HCT116 (cell line): ENCODE measurements at regions not wholly inside any gene's neighbourhood (a gene's known extent, or its start where the extent isn't known, plus 50 kb on each side); places are given as distances from the start of the nearest gene placed in this dataset.

Source experiments
- ATAC-seq: fragments of 200-7000 bp; cut with Tn5 transposase; 2 replicates; pipeline ENCODE4 v1.9.1; 2020; ENCODE audit warnings: mild to moderate bottlenecking, moderate library complexity
- BruUV-seq: library from RNA; stranded (reverse); fragments of 400-500 nt; replicated peaks from 2 replicates; lab custom pipeline; 2021; lab: Mats Ljungman, UMichigan
- CTCF ChIA-PET: fragments of 300-600 bp; sonication (Branson Sonifier 250); formaldehyde crosslinking; loops from one replicate; lab custom pipeline; 2021; ENCODE audit warnings: antibody characterized with exemption; lab: Charles Lee
- POLR2A ChIA-PET: fragments of 300-600, 350-600 bp; sonication (Branson Sonifier 250); formaldehyde crosslinking; loops from one replicate; lab custom pipeline; 2021; ENCODE audit warnings: antibody characterized with exemption; lab: Charles Lee
- RAD21 ChIA-PET, 2 experiments: fragments of 300-600 bp; sonication (Branson Sonifier 250); formaldehyde crosslinking; loops; one replicate each; lab custom pipeline; 2023; ENCODE audit warnings: low total read pairs in 2 of 2; ENCODE audit not compliant: uncharacterized antibody in 2 of 2, unreplicated experiment in 2 of 2, low non-redundant PET in 1 of 2; lab: Charles Lee
- DNase-seq: peaks from one replicate; pipeline ENCODE4 v3.0.0-alpha.2; 2010; ENCODE audit warnings: low read depth, low spot score
- H2AFZ ChIP-seq: fragments of 200-600 bp; shearing (Covaris generic), sonication (generic); 2 replicates; pipeline ENCODE4 v1.6.1; 2017; ENCODE audit warnings: low read depth, mixed run types, mixed read lengths, antibody characterized with exemption, low read length; ENCODE audit not compliant: poor library complexity, severe bottlenecking
- H3K27ac ChIP-seq: 2 replicates; pipeline ENCODE4 v1.5.1; 2012; ENCODE audit warnings: low read depth, low read length
- H3K27me3 ChIP-seq: fragments of 200-600 bp; sonication (generic); 2 replicates; pipeline ENCODE4 v1.6.1; 2016; ENCODE audit warnings: mixed run types, low read length, mixed read lengths; ENCODE audit not compliant: insufficient read depth
- H3K36me3 ChIP-seq, 2 experiments: fragments of 200-500 bp in 1 of 2; fragments of 200-600 bp in 1 of 2; sonication (Bioruptor generic) in 1 of 2; sonication (generic) in 1 of 2; 2 replicates each; pipeline versions ENCODE4 v1.5.1 to v1.6.1; 2014 to 2016; ENCODE audit warnings: low read length in 2 of 2, inconsistent platforms in 1 of 2, mixed read lengths in 1 of 2, mixed run types in 1 of 2; ENCODE audit not compliant: insufficient read depth in 2 of 2, control insufficient read depth in 1 of 2
- H3K4me1 ChIP-seq, 2 experiments: fragments of 200-600 bp in 1 of 2; sonication (generic) in 1 of 2; 2 replicates each; pipeline versions ENCODE4 v1.5.1 to v1.6.1; 2012 to 2017; ENCODE audit warnings: low read length in 2 of 2, inconsistent platforms in 1 of 2, mild to moderate bottlenecking in 1 of 2, mixed read lengths in 1 of 2, mixed run types in 1 of 2, moderate library complexity in 1 of 2; ENCODE audit not compliant: insufficient read depth in 2 of 2, control insufficient read depth in 1 of 2
- H3K4me2 ChIP-seq: fragments of 200-600 bp; sonication (generic); 2 replicates; pipeline ENCODE4 v1.6.1; 2017; ENCODE audit warnings: mixed run types, low read length, mixed read lengths
- H3K4me3 ChIP-seq, 2 experiments: fragments of 200-600 bp in 1 of 2; sonication (generic) in 1 of 2; replicated peaks in 1 of 2; 2 replicates each; pipeline ENCODE4 v1.5.1; 2011 to 2016; ENCODE audit warnings: low read length in 2 of 2, control low read depth in 1 of 2, low read depth in 1 of 2, mild to moderate bottlenecking in 1 of 2, mixed read lengths in 1 of 2, mixed run types in 1 of 2
- H3K79me2 ChIP-seq: fragments of 200-600 bp; sonication (generic); 2 replicates; pipeline ENCODE4 v1.6.1; 2017; ENCODE audit warnings: mild to moderate bottlenecking, mixed run types, low read length, moderate library complexity, mixed read lengths; ENCODE audit not compliant: insufficient read depth
- H3K9ac ChIP-seq: fragments of 200-600 bp; sonication (generic); 2 replicates; pipeline ENCODE4 v1.6.1; 2016; ENCODE audit warnings: low read length, mixed read lengths
- H3K9me2 ChIP-seq: fragments of 200-600 bp; sonication (generic), shearing (Covaris generic); 2 replicates; pipeline ENCODE4 v1.6.1; 2017; ENCODE audit warnings: mixed run types, mild to moderate bottlenecking, moderate library complexity; ENCODE audit not compliant: insufficient read depth
- H3K9me3 ChIP-seq, 2 experiments: fragments of 200-500 bp in 1 of 2; fragments of 200-600 bp in 1 of 2; sonication (Bioruptor generic) in 1 of 2; sonication (generic) in 1 of 2; 2 replicates each; pipeline ENCODE4 v1.6.1; 2014 to 2017; ENCODE audit warnings: low read length in 2 of 2, mixed read lengths in 2 of 2, inconsistent platforms in 1 of 2, low read depth in 1 of 2, mild to moderate bottlenecking in 1 of 2, mixed run types in 1 of 2, moderate library complexity in 1 of 2; ENCODE audit not compliant: control insufficient read depth in 1 of 2, insufficient read depth in 1 of 2
- H4K20me1 ChIP-seq: fragments of 200-600 bp; sonication (generic), shearing (Covaris generic); 2 replicates; pipeline ENCODE4 v1.6.1; 2017; ENCODE audit warnings: mixed run types, mild to moderate bottlenecking, moderate library complexity; ENCODE audit not compliant: insufficient read depth
- ATF3 ChIP-seq: IDR thresholded peaks from 2 replicates; pipeline ENCODE4 v1.6.1; 2012
- CEBPB ChIP-seq: IDR thresholded peaks from 2 replicates; pipeline ENCODE4 v1.6.1; 2012; ENCODE audit warnings: low read depth
- RAD21 ChIP-seq: IDR thresholded peaks from 2 replicates; pipeline ENCODE4 v1.6.1; 2012; ENCODE audit warnings: low read depth, mild to moderate bottlenecking
- SP1 ChIP-seq: IDR thresholded peaks from 2 replicates; pipeline ENCODE4 v1.6.1; 2012; ENCODE audit warnings: low read depth
- SRF ChIP-seq: IDR thresholded peaks from 2 replicates; pipeline ENCODE4 v1.6.1; 2012; ENCODE audit warnings: low read depth
- YY1 ChIP-seq: IDR thresholded peaks from 2 replicates; pipeline ENCODE4 v1.6.1; 2011; ENCODE audit warnings: low read length, low read depth, moderate library complexity, mild to moderate bottlenecking; ENCODE audit not compliant: insufficient replicate concordance; ENCODE audit errors: extremely low read depth
- ZBTB33 ChIP-seq: IDR thresholded peaks from 2 replicates; pipeline ENCODE4 v1.6.1; 2011; ENCODE audit warnings: mild to moderate bottlenecking, low read length, moderate library complexity; ENCODE audit not compliant: insufficient replicate concordance; ENCODE audit errors: extremely low read depth
- ZFX ChIP-seq: fragments of 450-650 bp; IDR thresholded peaks from 2 replicates; pipeline ENCODE4 v1.6.1; 2017
- ZNF274 ChIP-seq: fragments of 200-500 bp; sonication (Bioruptor generic); IDR thresholded peaks from 2 replicates; pipeline ENCODE4 v1.6.1; 2014; ENCODE audit warnings: mild to moderate bottlenecking, low read depth, low read length, inconsistent platforms
- intact Hi-C: fragments of 100-400 bp; cut with micrococcal nuclease; formaldehyde crosslinking; loops from 2 replicates; pipeline ENCODE4 v1.10.0; 2022
- TF ChIP-seq, protein P1 (sequence below), 3 experiments: fragments of 200-600 bp in 1 of 3; sonication (generic) in 1 of 3; IDR thresholded peaks in 2 of 3; conservative IDR thresholded peaks in 1 of 3; 2 replicates each; pipeline ENCODE4 v1.5.1; 2012 to 2017; ENCODE audit warnings: low read depth in 2 of 3, low read length in 2 of 3, antibody characterized with exemption in 1 of 3, borderline replicate concordance in 1 of 3, control low read depth in 1 of 3, mild to moderate bottlenecking in 1 of 3, mixed read lengths in 1 of 3, mixed run types in 1 of 3, moderate library complexity in 1 of 3; ENCODE audit not compliant: insufficient read depth in 1 of 3

- no peaks in the 10 kb centered on the region for H3K27me3 ChIP-seq
- no peak overlapping the region for H3K9ac ChIP-seq
- no peak overlapping the region for H3K4me2 ChIP-seq
- H3K79me2 ChIP-seq = no peaks in the 10 kb centered on the region
- RAD21 ChIA-PET = no interaction called here
- TF ChIP-seq ZFX (no peak), YY1 (no peak), ZNF274 (no peak), CEBPB (no peak), SP1 (no peak), RAD21 (no peak), SRF (no peak)
- no peaks in the 10 kb centered on the region for H3K9me3 ChIP-seq
- H2AFZ ChIP-seq = no peak overlapping the region
- no peak overlapping the region for H3K4me3 ChIP-seq
- no TSS peak for BruUV-seq
- no peak overlapping the region for H3K27ac ChIP-seq
- H3K36me3 ChIP-seq = no peaks in the 10 kb centered on the region
- H3K4me1 ChIP-seq = peaks cover 0 to 5% of the 10 kb centered on the region in 2 experiments; a peak in 1 of 4 replicates
- intact Hi-C loops = no loop called here
- ATAC-seq = no peak
- CTCF ChIA-PET = no interaction called here
- H4K20me1 ChIP-seq = no peaks in the 10 kb centered on the region
- no peak for DNase-seq
- POLR2A ChIA-PET = no interaction called here
- H3K9me2 ChIP-seq = no peaks in the 10 kb centered on the region
These were observed 91.0 kb upstream of the GPRIN3 start for GRCh38 chr4:89398644-89399043.

- no peaks in the 10 kb centered on the region for H4K20me1 ChIP-seq
- H3K9me2 ChIP-seq = no peaks in the 10 kb centered on the region
- ATAC-seq (no peak), DNase-seq (no peak)
- no peaks in the 10 kb centered on the region for H3K79me2 ChIP-seq
- POLR2A ChIA-PET = no interaction called here
- intact Hi-C loops = no loop called here
- H3K27me3 ChIP-seq = no peaks in the 10 kb centered on the region
- no peak overlapping the region for H3K4me2 ChIP-seq
- RAD21 ChIA-PET = no interaction called here
- TF ChIP-seq ATF3 (no peak), ZBTB33 (no peak), RAD21 (no peak), SRF (no peak), SP1 (no peak)
- TF ChIP-seq, protein P1, sequence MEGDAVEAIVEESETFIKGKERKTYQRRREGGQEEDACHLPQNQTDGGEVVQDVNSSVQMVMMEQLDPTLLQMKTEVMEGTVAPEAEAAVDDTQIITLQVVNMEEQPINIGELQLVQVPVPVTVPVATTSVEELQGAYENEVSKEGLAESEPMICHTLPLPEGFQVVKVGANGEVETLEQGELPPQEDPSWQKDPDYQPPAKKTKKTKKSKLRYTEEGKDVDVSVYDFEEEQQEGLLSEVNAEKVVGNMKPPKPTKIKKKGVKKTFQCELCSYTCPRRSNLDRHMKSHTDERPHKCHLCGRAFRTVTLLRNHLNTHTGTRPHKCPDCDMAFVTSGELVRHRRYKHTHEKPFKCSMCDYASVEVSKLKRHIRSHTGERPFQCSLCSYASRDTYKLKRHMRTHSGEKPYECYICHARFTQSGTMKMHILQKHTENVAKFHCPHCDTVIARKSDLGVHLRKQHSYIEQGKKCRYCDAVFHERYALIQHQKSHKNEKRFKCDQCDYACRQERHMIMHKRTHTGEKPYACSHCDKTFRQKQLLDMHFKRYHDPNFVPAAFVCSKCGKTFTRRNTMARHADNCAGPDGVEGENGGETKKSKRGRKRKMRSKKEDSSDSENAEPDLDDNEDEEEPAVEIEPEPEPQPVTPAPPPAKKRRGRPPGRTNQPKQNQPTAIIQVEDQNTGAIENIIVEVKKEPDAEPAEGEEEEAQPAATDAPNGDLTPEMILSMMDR (IDR thresholded peaks at IDR 0.05 in 2 of 3, conservative IDR thresholded peaks at IDR 0.05 in 1 of 3; ENCODE audit: borderline replicate concordance in 1 of 3, insufficient read depth in 1 of 3, low read depth in 2 of 3, low read length in 2 of 3) = no peak
- no peak overlapping the region for H3K9ac ChIP-seq
- H2AFZ ChIP-seq = no peak overlapping the region
- no peaks in the 10 kb centered on the region for H3K9me3 ChIP-seq
- no TSS peak for BruUV-seq
- peaks cover 0 to 5% of the 10 kb centered on the region in 2 experiments; a peak in 1 of 4 replicates for H3K4me1 ChIP-seq
- CTCF ChIA-PET = no interaction called here
- no peaks in the 10 kb centered on the region for H3K36me3 ChIP-seq
- no peak overlapping the region for H3K4me3 ChIP-seq
- H3K27ac ChIP-seq = no peak overlapping the region
These were observed 90.5 kb upstream of the GPRIN3 start for GRCh38 chr4:89398146-89398545.
